ENCODE measurements at regions not wholly inside any gene's neighbourhood (a gene's known extent, or its start where the extent isn't known, plus 50 kb on each side); places are given as distances from the start of the nearest gene placed in this dataset.

GRCh38 chr2:139160836-139161235 lies 380.6 kb upstream of the NXPH2 start:
- in situ Hi-C loops (cut with MboI; ENCODE audit: low pct_ligation_motif_present in 1 of 4, low pct_unique_long_range_greater_than_20kb in 1 of 4, low sequenced_read_pairs in 3 of 4), result no loop called here
- Histone ChIP-seq H3K36me3 (no peaks in the 10 kb centered on the region), H3K9me3 (no peaks in the 10 kb centered on the region), H3K4me1 (no peaks in the 10 kb centered on the region), H3K27me3 (no peaks in the 10 kb centered on the region), H3K27ac (no peak overlapping the region), H3K4me3 (no peak overlapping the region)
- intact Hi-C loops (cut with DNase I; ENCODE audit: low total_unique reads), result no loop called here
- no peak for DNase-seq
- TF ChIP-seq POLR2AphosphoS5 (IDR thresholded peaks at IDR 0.05) (no peak), POLR2A (IDR thresholded peaks at IDR 0.05) (no peak), CTCF (IDR thresholded peaks at IDR 0.05) (no peak), EP300 (IDR thresholded peaks at IDR 0.05; ENCODE audit: low read depth) (no peak)
- 50 to 74% methylated on average over 1 of the region's 1 CpG for WGBS, 2 donors (ENCODE audit: low coverage in 1 of 2)

- H3K9me3 ChIP-seq, result no peaks in the 10 kb centered on the region
- 67 to 70% methylated on average over 3 of the region's 3 CpGs for WGBS, 2 donors (ENCODE audit: low coverage in 1 of 2)
- H3K27ac ChIP-seq, result no peak overlapping the region
- TF ChIP-seq POLR2AphosphoS5 (IDR thresholded peaks at IDR 0.05), result no peak
- no peak for TF ChIP-seq POLR2A (IDR thresholded peaks at IDR 0.05)
- no peak for TF ChIP-seq EP300 (IDR thresholded peaks at IDR 0.05; ENCODE audit: low read depth)
- no peak for TF ChIP-seq CTCF (IDR thresholded peaks at IDR 0.05)
- in situ Hi-C loops (cut with MboI; ENCODE audit: low pct_ligation_motif_present in 1 of 4, low pct_unique_long_range_greater_than_20kb in 1 of 4, low sequenced_read_pairs in 3 of 4), result no loop called here
- H3K27me3 ChIP-seq, result no peaks in the 10 kb centered on the region
- no peak overlapping the region for H3K4me3 ChIP-seq
- no peaks in the 10 kb centered on the region for H3K36me3 ChIP-seq
- intact Hi-C loops (cut with DNase I; ENCODE audit: low total_unique reads), result no loop called here
- no peak for DNase-seq
- H3K4me1 ChIP-seq, result no peaks in the 10 kb centered on the region
Measured at GRCh38 chr2:139159177-139159576, 379.0 kb upstream of the NXPH2 start.

- H3K4me1 ChIP-seq, result no peaks in the 10 kb centered on the region
- no peak overlapping the region for H3K27ac ChIP-seq
- no peaks in the 10 kb centered on the region for H3K9me3 ChIP-seq
- in situ Hi-C loops (cut with MboI; ENCODE audit: low pct_ligation_motif_present in 1 of 4, low pct_unique_long_range_greater_than_20kb in 1 of 4, low sequenced_read_pairs in 3 of 4) (no loop called here), intact Hi-C loops (cut with DNase I; ENCODE audit: low total_unique reads) (no loop called here)
- TF ChIP-seq EP300 (IDR thresholded peaks at IDR 0.05; ENCODE audit: low read depth), result no peak
- no peak overlapping the region for H3K4me3 ChIP-seq
- H3K27me3 ChIP-seq, result no peaks in the 10 kb centered on the region
- H3K36me3 ChIP-seq, result no peaks in the 10 kb centered on the region
- no peak for DNase-seq
Measured at GRCh38 chr2:139156730-139157129, 376.5 kb upstream of the NXPH2 start.

GRCh38 chr2:139155991-139156390 lies 375.8 kb upstream of the NXPH2 start:
- Histone ChIP-seq H3K27ac (no peak overlapping the region), H3K9me3 (no peaks in the 10 kb centered on the region), H3K4me1 (no peaks in the 10 kb centered on the region), H3K36me3 (no peaks in the 10 kb centered on the region), H3K27me3 (no peaks in the 10 kb centered on the region), H3K4me3 (no peak overlapping the region)
- DNase-seq, result no peak
- 16 to 23% methylated on average over 3 of the region's 3 CpGs for WGBS, 2 donors (ENCODE audit: low coverage in 1 of 2)
- intact Hi-C loops (cut with DNase I; ENCODE audit: low total_unique reads) (no loop called here), in situ Hi-C loops (cut with MboI; ENCODE audit: low pct_ligation_motif_present in 1 of 4, low pct_unique_long_range_greater_than_20kb in 1 of 4, low sequenced_read_pairs in 3 of 4) (no loop called here)
- TF ChIP-seq EP300 (IDR thresholded peaks at IDR 0.05; ENCODE audit: low read depth), result no peak
- no peak for TF ChIP-seq CTCF (IDR thresholded peaks at IDR 0.05)
- TF ChIP-seq POLR2AphosphoS5 (IDR thresholded peaks at IDR 0.05), result no peak
- TF ChIP-seq POLR2A (IDR thresholded peaks at IDR 0.05), result no peak

- intact Hi-C loops (cut with DNase I; ENCODE audit: low total_unique reads), result no loop called here
- Histone ChIP-seq H3K36me3 (no peaks in the 10 kb centered on the region), H3K9me3 (no peaks in the 10 kb centered on the region), H3K27ac (no peak overlapping the region), H3K4me3 (no peak overlapping the region), H3K4me1 (no peaks in the 10 kb centered on the region), H3K27me3 (no peaks in the 10 kb centered on the region)
- 22 to 44% methylated on average over 2 of the region's 2 CpGs for WGBS, 2 donors (ENCODE audit: low coverage in 1 of 2)
- in situ Hi-C loops (cut with MboI; ENCODE audit: low pct_ligation_motif_present in 1 of 4, low pct_unique_long_range_greater_than_20kb in 1 of 4, low sequenced_read_pairs in 3 of 4), result no loop called here
- TF ChIP-seq POLR2A (IDR thresholded peaks at IDR 0.05) (no peak), POLR2AphosphoS5 (IDR thresholded peaks at IDR 0.05) (no peak), CTCF (IDR thresholded peaks at IDR 0.05) (no peak), EP300 (IDR thresholded peaks at IDR 0.05; ENCODE audit: low read depth) (no peak)
- DNase-seq, result no peak
Measured at GRCh38 chr2:139142252-139142880, 362.2 kb upstream of the NXPH2 start.
